BLaER1 (cell line): ENCODE measurements at regions not wholly inside any gene's neighbourhood (a gene's known extent, or its start where the extent isn't known, plus 50 kb on each side); places are given as distances from the start of the nearest gene placed in this dataset.

ENCODE experiments used
- H3K27ac ChIP-seq: shearing (Covaris generic); formaldehyde crosslinking; 2 replicates; pipeline ENCODE4 v1.8.1; 2022
- H3K27me3 ChIP-seq: shearing (Covaris generic); formaldehyde crosslinking; 2 replicates; pipeline ENCODE4 v1.8.1; 2022
- H3K36me3 ChIP-seq: shearing (Covaris generic); formaldehyde crosslinking; 2 replicates; pipeline ENCODE4 v1.8.1; 2022
- H3K4me1 ChIP-seq: shearing (Covaris generic); formaldehyde crosslinking; 2 replicates; pipeline ENCODE4 v1.8.1; 2022
- H3K4me2 ChIP-seq: shearing (Covaris generic); formaldehyde crosslinking; 2 replicates; pipeline ENCODE4 v1.8.1; 2022
- H3K4me3 ChIP-seq: shearing (Covaris generic); formaldehyde crosslinking; 2 replicates; pipeline ENCODE4 v1.8.1; 2022
- H3K9ac ChIP-seq: shearing (Covaris generic); formaldehyde crosslinking; 2 replicates; pipeline ENCODE4 v1.8.1; 2022
- H3K9me3 ChIP-seq: shearing (Covaris generic); formaldehyde crosslinking; 2 replicates; pipeline ENCODE4 v1.8.1; 2022
- H4K20me1 ChIP-seq: shearing (Covaris generic); formaldehyde crosslinking; 2 replicates; pipeline ENCODE4 v1.8.1; 2022
- Cebpa-rat ChIP-seq: shearing (Covaris generic); IDR thresholded peaks from 2 replicates; pipeline ENCODE4 v1.8.1; 2022

DNA sequence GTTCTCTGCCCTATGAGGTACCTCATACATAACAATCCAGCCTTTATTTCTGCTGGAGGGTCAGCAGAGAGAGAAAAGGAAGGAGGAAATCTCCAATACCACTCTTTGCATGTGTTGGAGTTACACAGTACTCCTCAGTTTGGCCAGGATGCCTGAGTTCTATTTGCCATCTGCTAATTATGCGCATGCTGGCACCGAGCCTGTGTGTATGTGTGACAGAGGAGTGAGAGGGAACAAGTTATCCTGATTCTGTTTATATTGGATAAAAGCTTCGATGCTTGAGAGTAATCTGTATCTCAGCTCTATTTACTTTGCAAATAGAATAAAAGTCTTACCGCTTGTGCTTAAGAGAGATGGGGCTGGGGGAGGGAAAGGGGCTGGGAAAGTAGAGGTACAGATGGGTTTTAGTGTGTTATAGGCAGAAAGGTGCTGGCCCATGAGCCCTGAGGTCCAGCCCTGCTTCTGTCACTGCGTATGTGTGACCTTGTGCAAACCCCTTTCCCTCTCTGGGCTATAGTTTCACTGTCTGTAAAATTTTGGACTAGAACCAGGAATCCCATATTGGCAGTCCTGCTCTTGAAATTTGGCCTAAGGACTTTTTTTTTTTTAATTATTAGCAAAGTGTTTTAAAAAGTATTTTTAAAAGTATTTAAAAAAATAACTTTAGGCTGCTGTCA lies 54.5 kb upstream of the PLXNA2 start:
- no peaks in the 10 kb centered on the region; the same call in 1 of the 2 replicates for H3K27me3 ChIP-seq
- no peaks in the 10 kb centered on the region for H4K20me1 ChIP-seq
- no peaks in the 10 kb centered on the region for H3K9me3 ChIP-seq
- H3K4me1 ChIP-seq, result no peaks in the 10 kb centered on the region
- no peak overlapping the region for H3K4me2 ChIP-seq
- no peak for TF ChIP-seq Cebpa-rat
- H3K27ac ChIP-seq, result no peak overlapping the region
- no peak overlapping the region for H3K9ac ChIP-seq
- no peaks in the 10 kb centered on the region for H3K36me3 ChIP-seq
- H3K4me3 ChIP-seq, result no peak overlapping the region

DNA sequence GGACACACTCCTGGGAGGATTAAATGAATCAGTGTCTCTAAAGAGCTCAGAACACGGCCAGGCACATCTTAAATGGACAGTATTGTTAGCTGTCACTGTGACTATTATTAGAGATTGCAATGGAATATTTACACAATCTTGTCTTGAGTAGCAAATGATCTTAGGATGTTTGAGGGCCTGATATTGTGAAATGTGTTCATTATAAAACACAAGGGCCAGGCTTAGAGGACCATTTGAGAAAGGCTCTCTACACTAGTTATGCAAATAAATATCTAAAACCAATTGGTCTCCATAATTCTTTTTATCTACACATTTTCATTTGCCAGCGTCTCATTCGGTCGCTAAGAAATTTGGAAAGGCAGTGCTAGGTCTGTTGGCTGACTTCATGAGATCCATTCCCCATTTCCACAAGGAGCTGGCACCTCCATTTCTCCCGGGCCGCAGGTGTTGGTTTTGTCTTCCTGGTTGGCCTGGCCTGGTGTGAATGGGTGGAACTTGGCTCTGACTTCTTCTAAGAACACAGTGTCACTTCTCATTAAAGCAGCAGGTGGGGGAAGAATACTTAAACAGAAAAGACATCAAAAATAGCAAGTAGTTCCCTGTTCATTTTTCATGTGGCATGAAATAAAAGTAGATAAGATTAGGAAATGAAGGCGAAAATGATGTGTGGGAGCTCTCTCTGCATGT lies 56.0 kb upstream of the PLXNA2 start:
- no peak overlapping the region for H3K27ac ChIP-seq
- no peaks in the 10 kb centered on the region for H3K4me1 ChIP-seq
- H3K9me3 ChIP-seq, result no peaks in the 10 kb centered on the region

DNA sequence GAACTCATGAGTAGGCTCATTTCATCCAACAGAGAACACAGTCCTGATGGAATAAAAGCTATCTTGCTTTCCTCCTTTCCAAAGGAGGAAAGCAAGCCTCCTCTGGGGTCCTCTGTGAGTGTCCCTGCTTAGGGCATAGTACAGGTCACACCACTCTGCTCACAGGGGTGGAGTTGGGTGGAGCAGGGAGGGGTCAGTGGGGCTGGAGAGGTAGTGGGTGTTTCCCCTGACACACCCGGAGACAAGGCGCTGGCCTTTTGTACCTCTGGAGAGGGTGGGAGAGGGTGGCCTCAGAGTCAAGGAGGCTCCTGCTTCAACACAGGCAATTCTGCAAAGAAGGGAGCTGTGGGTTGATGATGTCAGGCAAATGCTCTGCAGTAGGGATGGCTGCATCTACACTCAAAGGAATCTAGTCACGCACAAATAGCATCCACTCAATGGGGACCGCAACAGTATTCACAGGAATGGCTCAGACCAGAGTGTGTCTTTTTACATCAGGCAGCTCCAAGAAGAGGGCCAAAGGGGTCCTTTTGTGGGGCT lies 58.6 kb upstream of the PLXNA2 start:
- H3K27ac ChIP-seq, result no peak overlapping the region
- no peak overlapping the region for H3K4me2 ChIP-seq
- no peaks in the 10 kb centered on the region for H4K20me1 ChIP-seq
- no peak for TF ChIP-seq Cebpa-rat
- no peaks in the 10 kb centered on the region for H3K36me3 ChIP-seq
- no peak overlapping the region for H3K9ac ChIP-seq
- no peaks in the 10 kb centered on the region; the same call in 1 of the 2 replicates for H3K27me3 ChIP-seq
- H3K9me3 ChIP-seq, result no peaks in the 10 kb centered on the region
- H3K4me1 ChIP-seq, result no peaks in the 10 kb centered on the region
- no peak overlapping the region for H3K4me3 ChIP-seq

More for the DNA sequence above, 56.0 kb upstream of the PLXNA2 start:
- H3K9ac ChIP-seq, result no peak overlapping the region
- H3K4me3 ChIP-seq, result no peak overlapping the region
- no peaks in the 10 kb centered on the region for H3K36me3 ChIP-seq
- H4K20me1 ChIP-seq, result no peaks in the 10 kb centered on the region
- TF ChIP-seq Cebpa-rat, result no peak
- H3K27me3 ChIP-seq, result no peaks in the 10 kb centered on the region; the same call in 1 of the 2 replicates
- no peak overlapping the region for H3K4me2 ChIP-seq

DNA sequence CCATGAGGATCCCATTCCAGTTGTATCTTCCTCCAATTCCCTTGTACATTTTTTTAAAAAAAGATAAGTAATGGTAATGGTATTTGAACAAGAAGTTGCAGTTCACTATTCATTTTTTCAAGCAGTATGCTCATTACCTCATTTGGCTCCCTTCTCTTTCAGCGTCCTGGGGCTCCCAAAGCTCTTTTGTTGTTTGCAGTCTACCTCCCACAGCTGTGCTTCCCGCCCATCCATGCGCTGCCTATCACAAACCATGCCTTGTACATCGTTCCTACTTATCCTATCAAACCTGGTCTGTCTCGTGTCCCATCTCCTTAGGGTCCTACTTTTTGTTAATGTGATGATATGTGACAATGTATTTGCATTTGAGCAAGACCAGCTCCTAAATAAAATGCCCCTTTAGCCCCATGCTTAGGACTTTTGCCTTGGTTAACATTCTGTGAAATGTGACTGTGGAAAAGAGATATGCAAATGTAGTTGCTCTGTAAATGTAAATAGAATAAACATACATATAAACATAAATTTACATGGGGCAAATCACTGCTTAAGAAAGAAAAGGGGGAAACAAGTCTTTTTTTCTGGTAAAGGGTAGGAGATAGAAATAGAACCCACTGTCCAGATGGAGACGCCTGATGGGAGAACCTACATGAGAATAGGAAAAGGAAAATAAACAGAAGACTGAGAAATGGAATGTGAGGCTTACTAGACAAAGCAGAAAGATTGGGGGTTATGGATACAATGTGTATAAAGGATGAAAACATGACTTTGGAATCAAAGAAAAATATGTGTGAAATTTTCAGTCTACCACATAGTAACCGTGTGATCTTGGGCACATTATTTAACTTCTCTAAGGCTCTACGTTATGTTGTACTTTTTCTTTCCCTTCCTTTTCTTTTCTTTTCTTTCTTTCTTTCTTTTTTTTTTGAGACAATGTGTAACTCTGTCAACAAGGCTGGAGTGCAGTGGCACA lies 59.8 kb upstream of the PLXNA2 start:
- no peak for TF ChIP-seq Cebpa-rat
- no peaks in the 10 kb centered on the region for H3K36me3 ChIP-seq

DNA sequence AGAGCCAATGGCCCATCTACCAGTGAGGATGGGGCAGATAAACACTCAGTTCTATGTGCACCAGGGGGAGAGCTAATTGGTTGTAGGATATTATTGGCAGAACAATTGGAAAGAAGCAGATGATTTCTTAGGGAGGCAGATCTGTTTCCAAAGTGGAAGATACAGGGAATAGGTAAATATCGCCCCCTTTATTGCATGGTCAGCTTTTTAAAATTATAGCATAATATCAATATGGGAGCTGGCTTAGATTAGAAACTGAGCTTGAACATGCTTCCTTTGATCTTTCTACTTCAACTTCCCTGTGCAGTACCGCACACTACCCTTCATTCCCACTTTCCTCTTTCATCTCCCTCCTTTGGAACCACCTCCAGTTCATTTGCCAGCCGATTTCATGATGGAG lies 64.0 kb upstream of the PLXNA2 start:
- Histone ChIP-seq H3K36me3 (no peaks in the 10 kb centered on the region), H3K4me2 (no peak overlapping the region), H4K20me1 (no peaks in the 10 kb centered on the region), H3K4me1 (no peaks in the 10 kb centered on the region), H3K27me3 (no peaks in the 10 kb centered on the region), H3K4me3 (no peak overlapping the region), H3K9me3 (no peaks in the 10 kb centered on the region), H3K27ac (no peak overlapping the region), H3K9ac (no peak overlapping the region)
- no peak for TF ChIP-seq Cebpa-rat

More for the DNA sequence above, 59.8 kb upstream of the PLXNA2 start:
- Histone ChIP-seq H3K4me2 (no peak overlapping the region), H3K4me1 (no peaks in the 10 kb centered on the region), H4K20me1 (no peaks in the 10 kb centered on the region), H3K27ac (no peak overlapping the region), H3K9ac (no peak overlapping the region), H3K4me3 (no peak overlapping the region), H3K9me3 (no peaks in the 10 kb centered on the region), H3K27me3 (no peaks in the 10 kb centered on the region; the same call in 1 of the 2 replicates)

DNA sequence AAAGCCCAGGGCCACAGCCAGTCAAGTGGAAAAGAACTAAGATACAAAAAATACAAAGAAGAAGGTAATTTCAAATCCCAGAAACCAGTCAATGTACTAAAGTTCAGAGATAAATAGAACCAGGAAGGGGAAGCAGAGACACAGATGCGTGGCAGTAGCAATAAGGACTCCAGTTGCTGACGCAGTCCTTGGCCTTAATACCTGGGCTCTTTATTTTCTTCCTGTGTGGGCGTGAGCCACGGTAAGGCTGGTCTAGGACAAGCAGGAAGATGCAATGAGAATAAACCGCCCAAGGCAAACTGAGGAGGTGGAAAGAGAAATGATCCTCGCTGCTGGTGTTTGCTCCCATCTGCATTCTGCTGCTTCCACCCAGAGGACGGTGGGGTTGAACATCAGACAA lies 65.6 kb upstream of the PLXNA2 start:
- H3K4me1 ChIP-seq, result no peaks in the 10 kb centered on the region
- no peak overlapping the region for H3K4me3 ChIP-seq
- H3K36me3 ChIP-seq, result no peaks in the 10 kb centered on the region
- H4K20me1 ChIP-seq, result no peaks in the 10 kb centered on the region
- no peaks in the 10 kb centered on the region for H3K27me3 ChIP-seq
- H3K4me2 ChIP-seq, result no peak overlapping the region
- H3K9me3 ChIP-seq, result no peaks in the 10 kb centered on the region
- TF ChIP-seq Cebpa-rat, result no peak
- H3K9ac ChIP-seq, result no peak overlapping the region
- no peak overlapping the region for H3K27ac ChIP-seq

DNA sequence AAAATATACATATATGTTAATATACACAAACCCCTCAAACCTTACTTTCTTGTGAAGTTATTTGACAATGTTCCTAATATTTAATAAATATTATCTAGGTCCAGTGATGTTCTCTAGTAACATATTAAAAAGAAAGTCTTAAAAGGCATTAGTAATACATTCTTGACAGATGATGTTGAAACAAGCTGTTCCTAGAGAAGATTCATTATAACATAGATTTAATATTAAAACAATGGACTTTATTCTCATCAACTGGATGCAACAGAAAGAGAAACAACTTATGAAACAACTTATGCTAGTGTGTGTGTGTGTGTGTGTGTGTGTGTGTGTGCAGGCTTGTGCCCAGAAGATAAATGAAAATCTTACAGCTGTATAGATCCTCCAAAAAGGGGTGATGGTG lies 68.5 kb upstream of the PLXNA2 start:
- TF ChIP-seq Cebpa-rat, result no peak
- Histone ChIP-seq H3K4me2 (no peak overlapping the region), H3K4me1 (no peaks in the 10 kb centered on the region), H3K27me3 (no peaks in the 10 kb centered on the region), H3K9ac (no peak overlapping the region), H3K9me3 (no peaks in the 10 kb centered on the region), H3K27ac (no peak overlapping the region), H3K36me3 (no peaks in the 10 kb centered on the region), H4K20me1 (no peaks in the 10 kb centered on the region), H3K4me3 (no peak overlapping the region)

DNA sequence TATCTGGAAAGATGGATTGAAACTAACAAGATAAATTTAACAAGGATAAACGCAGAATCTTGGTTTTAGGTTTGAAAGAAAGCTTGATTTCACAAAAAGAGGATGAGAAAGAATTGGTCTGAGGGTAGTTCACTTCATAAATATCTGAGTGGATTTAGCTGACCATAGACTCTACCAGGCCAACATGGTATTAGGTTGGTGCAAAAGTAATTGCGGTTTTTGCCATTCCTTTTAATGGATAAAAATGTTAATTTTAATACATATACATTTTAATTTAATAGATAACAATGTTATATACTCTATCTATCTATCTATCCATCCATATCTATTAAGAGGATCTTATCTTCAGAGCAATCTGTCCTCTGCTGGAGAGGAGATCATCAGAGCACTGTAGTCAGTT lies 70.2 kb upstream of the PLXNA2 start:
- TF ChIP-seq Cebpa-rat, result no peak

DNA sequence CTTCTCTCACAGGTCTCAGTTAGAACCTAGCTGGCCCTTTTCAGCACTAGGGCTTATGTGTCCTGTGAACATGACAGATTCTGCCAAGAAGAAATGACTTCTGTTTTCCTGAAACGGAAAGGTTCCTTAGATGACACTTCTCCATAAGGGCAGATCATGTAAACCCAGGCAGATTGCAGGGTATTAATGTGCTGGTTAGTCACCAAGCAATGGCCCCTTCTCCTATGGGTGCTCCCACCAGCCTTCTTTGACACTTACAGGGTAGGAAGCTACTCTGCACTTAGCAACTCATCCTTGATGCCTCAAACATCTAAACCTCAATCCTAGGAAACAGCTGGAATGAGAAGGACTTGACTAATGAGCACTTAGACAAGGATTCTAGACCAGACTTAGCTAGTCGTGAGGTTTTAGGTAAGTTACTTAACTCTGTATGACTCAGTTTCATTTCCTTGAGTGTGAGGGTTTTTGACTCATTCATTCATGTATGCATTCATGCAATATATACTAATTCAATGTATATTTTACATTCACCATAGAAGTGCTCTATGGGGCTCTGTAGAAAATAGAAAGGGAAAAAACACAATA lies 74.1 kb upstream of the PLXNA2 start:
- no peak overlapping the region for H3K4me2 ChIP-seq
- no peak overlapping the region for H3K4me3 ChIP-seq
- H3K9me3 ChIP-seq, result no peaks in the 10 kb centered on the region
- H3K36me3 ChIP-seq, result no peaks in the 10 kb centered on the region
- no peak for TF ChIP-seq Cebpa-rat
- no peak overlapping the region for H3K9ac ChIP-seq
- no peaks in the 10 kb centered on the region for H3K4me1 ChIP-seq
- no peak overlapping the region for H3K27ac ChIP-seq
- no peaks in the 10 kb centered on the region for H3K27me3 ChIP-seq
- H4K20me1 ChIP-seq, result no peaks in the 10 kb centered on the region

More for the DNA sequence above, 70.2 kb upstream of the PLXNA2 start:
- no peak overlapping the region for H3K27ac ChIP-seq
- no peaks in the 10 kb centered on the region for H3K27me3 ChIP-seq
- H3K9ac ChIP-seq, result no peak overlapping the region
- no peak overlapping the region for H3K4me2 ChIP-seq
- no peak overlapping the region for H3K4me3 ChIP-seq
- no peaks in the 10 kb centered on the region for H3K36me3 ChIP-seq
- H4K20me1 ChIP-seq, result no peaks in the 10 kb centered on the region
- no peaks in the 10 kb centered on the region for H3K4me1 ChIP-seq
- no peaks in the 10 kb centered on the region for H3K9me3 ChIP-seq
